ENCODE measurements at regions not wholly inside any gene's neighbourhood (a gene's known extent, or its start where the extent isn't known, plus 50 kb on each side); places are given as distances from the start of the nearest gene placed in this dataset.
"Not testable (repeated sequence)": the region's sequence is repeated elsewhere in the genome, so short reads cannot be mapped to it uniquely, and the experiment has no call there.

GRCh38 chr1:55535724-55536544 lies 320.8 kb upstream of the USP24 start:
- no peak for DNase-seq (ENCODE audit: low read depth)

- DNase-seq (ENCODE audit: low read depth) = no peak
Observed at GRCh38 chr1:55534565-55535121, 319.5 kb upstream of the USP24 start.

- no peak for DNase-seq (ENCODE audit: low read depth)
Observed at GRCh38 chr1:55531644-55532043, 316.5 kb upstream of the USP24 start.

GRCh38 chr1:55530749-55531478 lies 315.8 kb upstream of the USP24 start:
- no peak for DNase-seq (ENCODE audit: low read depth)

- DNase-seq (ENCODE audit: low read depth) = no peak
Observed at GRCh38 chr1:55529017-55529416, 313.9 kb upstream of the USP24 start.

GRCh38 chr1:55527831-55528230 lies 312.7 kb upstream of the USP24 start:
- DNase-seq (ENCODE audit: low read depth) = no peak

- no peak for DNase-seq (ENCODE audit: low read depth)
Observed at GRCh38 chr1:55526716-55527115, 311.6 kb upstream of the USP24 start.

- DNase-seq (ENCODE audit: low read depth) = no peak
Observed at GRCh38 chr1:55524006-55524405, 308.8 kb upstream of the USP24 start.

- DNase-seq (ENCODE audit: low read depth) = no peak
Observed at GRCh38 chr1:55522982-55523381, 307.8 kb upstream of the USP24 start.

GRCh38 chr1:55522353-55522903 lies 307.3 kb upstream of the USP24 start:
- no peak for DNase-seq (ENCODE audit: low read depth)

- no peak for DNase-seq (ENCODE audit: low read depth)
Observed at GRCh38 chr1:55520861-55521260, 305.7 kb upstream of the USP24 start.

- DNase-seq (ENCODE audit: low read depth) = no peak
Observed at GRCh38 chr1:55519937-55520683, 304.9 kb upstream of the USP24 start.

GRCh38 chr1:55519276-55519675 lies 304.1 kb upstream of the USP24 start:
- DNase-seq (ENCODE audit: low read depth) = no peak

- no peak for DNase-seq (ENCODE audit: low read depth)
Observed at GRCh38 chr1:55517036-55517435, 301.9 kb upstream of the USP24 start.

- not testable (repeated sequence) for DNase-seq (ENCODE audit: low read depth)
Observed at GRCh38 chr1:55514571-55514970, 299.4 kb upstream of the USP24 start.

- DNase-seq (ENCODE audit: low read depth) = no peak
Observed at GRCh38 chr1:55512466-55512865, 297.3 kb upstream of the USP24 start.

GRCh38 chr1:55507578-55507931 lies 292.4 kb upstream of the USP24 start:
- no peak for DNase-seq (ENCODE audit: low read depth)

- DNase-seq (ENCODE audit: low read depth) = no peak
Observed at GRCh38 chr1:55506740-55507577, 291.8 kb upstream of the USP24 start.

- no peak for DNase-seq (ENCODE audit: low read depth)
Observed at GRCh38 chr1:55505326-55505725, 290.2 kb upstream of the USP24 start.

- DNase-seq (ENCODE audit: low read depth) = no peak
Observed at GRCh38 chr1:55504306-55504731, 289.2 kb upstream of the USP24 start.

- DNase-seq (ENCODE audit: low read depth) = no peak
Observed at GRCh38 chr1:55503663-55504305, 288.6 kb upstream of the USP24 start.
